IgD-negative memory B cell (primary cell): ENCODE measurements at regions not wholly inside any gene's neighbourhood (a gene's known extent, or its start where the extent isn't known, plus 50 kb on each side); places are given as distances from the start of the nearest gene placed in this dataset.

Source experiments
- H3K27ac Mint-ChIP-seq, 3 donors: one replicate each; pipeline ENCODE4 v1.8.0; 2020 to 2022; ENCODE audit warnings: mild to moderate bottlenecking in 3 of 3, mixed read lengths in 3 of 3, moderate library complexity in 1 of 3
- H3K27me3 Mint-ChIP-seq: one replicate; pipeline ENCODE4 v1.8.0; 2021; ENCODE audit warnings: mixed read lengths
- H3K36me3 Mint-ChIP-seq: one replicate; pipeline ENCODE4 v1.8.0; 2020; ENCODE audit warnings: mild to moderate bottlenecking, mixed read lengths
- H3K4me1 Mint-ChIP-seq, 3 donors: one replicate each; pipeline ENCODE4 v1.8.0; 2020 to 2022; ENCODE audit warnings: mixed read lengths in 3 of 3, mild to moderate bottlenecking in 1 of 3
- H3K4me3 Mint-ChIP-seq, 4 donors: one replicate each; pipeline ENCODE4 v1.8.0; 2020 to 2022; ENCODE audit warnings: mild to moderate bottlenecking in 4 of 4, mixed read lengths in 4 of 4, moderate library complexity in 3 of 4
- H3K9me3 Mint-ChIP-seq, 3 donors: one replicate each; pipeline ENCODE4 v1.8.0; 2020 to 2021; ENCODE audit warnings: mixed read lengths in 3 of 3, mild to moderate bottlenecking in 1 of 3

DNA sequence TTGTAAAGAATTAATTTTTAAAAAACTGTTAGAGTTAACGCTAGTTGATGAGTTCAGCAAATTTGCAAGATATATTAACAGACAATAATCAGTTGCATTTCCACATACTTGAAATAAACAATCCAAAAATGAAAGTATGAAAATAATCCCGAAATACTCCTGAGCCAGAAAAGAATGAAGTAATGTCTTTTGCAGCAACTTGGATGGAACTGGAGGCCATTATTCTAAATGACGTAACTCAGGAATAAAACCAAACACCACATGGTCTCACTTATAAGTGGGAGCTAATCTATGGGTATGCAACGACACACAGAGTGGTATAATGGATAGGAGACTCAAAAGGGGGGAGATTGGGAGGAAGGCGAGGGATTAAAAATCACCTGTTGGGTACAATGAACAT, 872.9 kb upstream of the GJE1 start:
- H3K27me3 Mint-ChIP-seq: no peaks in the 10 kb centered on the region
- H3K27ac Mint-ChIP-seq: no peak overlapping the region
- peaks cover 0 to 2% (median 0%) of the 10 kb centered on the region in 3 donors for H3K9me3 Mint-ChIP-seq
- no peaks in the 10 kb centered on the region for H3K4me1 Mint-ChIP-seq
- no peak overlapping the region for H3K4me3 Mint-ChIP-seq
- no peaks in the 10 kb centered on the region for H3K36me3 Mint-ChIP-seq

DNA sequence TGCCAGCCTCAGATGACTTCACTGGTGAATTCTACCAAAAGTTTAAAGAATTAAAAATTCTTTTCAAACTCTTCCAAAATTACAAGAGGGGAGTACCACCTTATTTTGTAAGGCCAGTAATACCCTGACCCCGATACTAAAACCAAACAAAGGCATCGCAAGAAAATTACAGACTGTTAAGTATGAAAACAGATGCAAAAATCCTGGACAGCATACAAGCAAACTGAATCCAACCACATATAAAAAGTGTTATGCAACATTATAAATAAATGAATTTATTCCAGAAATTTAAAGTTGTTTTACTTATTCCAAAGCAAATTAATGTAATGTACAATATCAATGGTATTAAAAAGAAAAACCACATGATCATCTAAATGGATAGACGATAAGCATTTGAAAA, 873.6 kb upstream of the GJE1 start:
- no peaks in the 10 kb centered on the region for H3K4me1 Mint-ChIP-seq

DNA sequence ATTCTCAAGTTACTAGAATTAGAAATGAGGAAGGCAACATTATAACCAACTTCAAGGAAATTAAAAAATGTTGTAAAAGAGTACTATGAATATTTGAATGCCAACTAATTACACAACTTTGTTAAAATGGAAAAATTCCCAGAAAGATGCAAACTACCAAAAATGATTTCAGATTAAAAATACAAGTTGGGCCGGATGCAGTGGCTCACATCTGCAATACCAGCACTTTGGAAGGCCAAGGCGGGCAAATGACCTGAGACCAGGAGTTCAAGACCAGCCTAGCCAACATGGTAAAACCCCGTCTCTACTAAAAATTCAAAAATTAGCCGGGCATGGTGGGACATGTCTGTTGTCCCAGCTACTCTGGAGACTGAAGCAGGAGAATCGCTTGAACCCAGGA, 874.2 kb upstream of the GJE1 start:
- no peaks in the 10 kb centered on the region for H3K36me3 Mint-ChIP-seq
- no peaks in the 10 kb centered on the region for H3K4me1 Mint-ChIP-seq
- H3K9me3 Mint-ChIP-seq: peaks cover 0 to 2% (median 0%) of the 10 kb centered on the region in 3 donors
- H3K27ac Mint-ChIP-seq: no peak overlapping the region
- no peaks in the 10 kb centered on the region for H3K27me3 Mint-ChIP-seq
- H3K4me3 Mint-ChIP-seq: no peak overlapping the region

More for the DNA sequence above, 873.6 kb upstream of the GJE1 start:
- peaks cover 0 to 2% (median 0%) of the 10 kb centered on the region in 3 donors for H3K9me3 Mint-ChIP-seq
- H3K4me3 Mint-ChIP-seq: no peak overlapping the region
- no peak overlapping the region for H3K27ac Mint-ChIP-seq
- no peaks in the 10 kb centered on the region for H3K36me3 Mint-ChIP-seq
- no peaks in the 10 kb centered on the region for H3K27me3 Mint-ChIP-seq

DNA sequence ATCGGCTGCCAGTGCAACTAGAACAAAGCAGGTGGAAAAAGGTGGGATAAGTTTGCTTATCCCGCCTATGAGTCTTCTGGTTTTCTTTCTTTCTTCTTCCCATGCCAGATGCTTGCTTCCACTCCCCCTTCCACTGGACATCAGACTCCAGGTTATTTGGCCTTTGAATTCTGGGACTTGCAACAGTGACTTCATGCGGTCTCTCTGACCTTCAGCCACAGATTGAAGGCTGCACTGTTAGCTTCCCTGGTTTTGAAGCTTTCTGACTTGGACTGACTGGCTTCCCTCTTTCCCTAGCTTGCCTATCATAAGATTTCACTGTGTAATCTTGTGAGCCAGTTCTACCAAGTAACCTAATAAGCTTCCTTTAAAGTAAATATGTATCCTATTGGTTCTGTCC, 878.4 kb upstream of the GJE1 start:
- peaks cover 0 to 3% (median 3%) of the 10 kb centered on the region in 3 donors for H3K4me1 Mint-ChIP-seq
- H3K9me3 Mint-ChIP-seq: peaks cover 0 to 2% (median 0%) of the 10 kb centered on the region in 3 donors
- no peaks in the 10 kb centered on the region for H3K27me3 Mint-ChIP-seq
- H3K4me3 Mint-ChIP-seq: no peak overlapping the region
- no peaks in the 10 kb centered on the region for H3K36me3 Mint-ChIP-seq
- no peak overlapping the region for H3K27ac Mint-ChIP-seq

DNA sequence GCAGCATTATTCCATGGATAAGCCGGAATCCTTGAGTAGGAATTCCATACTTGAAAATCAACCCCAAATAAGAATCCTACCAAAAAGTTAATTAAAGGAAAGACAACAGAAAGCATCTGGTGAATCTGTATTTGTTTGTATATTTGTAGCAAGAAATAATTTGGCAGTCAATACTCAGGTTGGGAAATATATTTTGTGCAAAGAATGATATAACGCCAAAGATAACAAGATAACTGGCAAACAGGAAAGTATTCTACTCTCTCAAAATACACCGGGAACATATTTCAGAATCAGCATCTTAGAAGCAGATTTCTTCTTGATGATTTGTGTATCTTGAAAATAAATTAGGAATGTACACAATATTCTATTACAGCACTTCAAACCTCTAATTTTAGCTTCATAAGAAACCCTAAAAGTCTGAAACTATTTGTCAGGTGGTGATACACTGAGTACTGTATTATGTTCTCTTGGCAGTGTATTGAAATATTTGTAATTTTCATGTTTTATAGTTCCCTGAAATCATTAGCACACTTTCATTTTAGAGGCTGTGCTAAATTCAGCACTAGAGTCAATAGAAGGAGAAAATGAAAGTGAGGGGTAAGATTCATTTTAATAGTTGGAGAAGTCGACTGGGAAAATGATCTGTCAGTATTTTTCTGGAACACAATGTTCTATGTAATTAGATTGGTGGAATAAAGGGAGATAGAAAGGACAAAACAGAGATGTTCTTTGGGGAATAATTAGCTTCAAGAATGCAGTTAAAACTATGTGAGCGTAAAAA, 879.7 kb upstream of the GJE1 start:
- Mint-ChIP-seq H3K4me3 (peak overlapping the region in 1 of 4 donors; percentile 7), H3K4me1 (peaks cover 0 to 5% (median 3%) of the 10 kb centered on the region in 3 donors)

DNA sequence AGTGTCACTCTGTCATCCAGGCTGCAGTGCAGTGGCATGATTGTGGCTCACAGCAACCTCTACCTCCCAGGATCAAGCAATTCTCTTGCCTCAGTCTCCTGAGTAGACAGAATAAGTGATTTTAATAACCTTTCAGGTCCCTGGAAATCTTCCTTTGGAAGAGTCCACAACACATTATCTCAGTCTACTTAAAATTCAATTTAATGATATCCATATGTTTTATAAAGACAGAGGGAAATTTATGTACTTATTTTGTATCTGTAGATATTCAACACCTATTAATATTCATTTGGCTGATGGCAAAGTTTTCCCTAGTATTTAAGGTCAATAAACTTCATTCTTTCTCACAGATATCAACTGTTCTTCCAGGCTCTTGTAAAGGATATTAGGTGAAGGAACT, 881.4 kb upstream of the GJE1 start:
- H3K27ac Mint-ChIP-seq: no peak overlapping the region
- no peak overlapping the region for H3K4me3 Mint-ChIP-seq
- peaks cover 0 to 5% (median 3%) of the 10 kb centered on the region in 3 donors for H3K4me1 Mint-ChIP-seq
- H3K36me3 Mint-ChIP-seq: no peaks in the 10 kb centered on the region
- H3K27me3 Mint-ChIP-seq: no peaks in the 10 kb centered on the region
- H3K9me3 Mint-ChIP-seq: no peaks in the 10 kb centered on the region

More for the DNA sequence above, 879.7 kb upstream of the GJE1 start:
- no peak overlapping the region for H3K27ac Mint-ChIP-seq
- H3K36me3 Mint-ChIP-seq: no peaks in the 10 kb centered on the region
- no peaks in the 10 kb centered on the region for H3K27me3 Mint-ChIP-seq
- peaks cover 0 to 2% (median 0%) of the 10 kb centered on the region in 3 donors for H3K9me3 Mint-ChIP-seq

DNA sequence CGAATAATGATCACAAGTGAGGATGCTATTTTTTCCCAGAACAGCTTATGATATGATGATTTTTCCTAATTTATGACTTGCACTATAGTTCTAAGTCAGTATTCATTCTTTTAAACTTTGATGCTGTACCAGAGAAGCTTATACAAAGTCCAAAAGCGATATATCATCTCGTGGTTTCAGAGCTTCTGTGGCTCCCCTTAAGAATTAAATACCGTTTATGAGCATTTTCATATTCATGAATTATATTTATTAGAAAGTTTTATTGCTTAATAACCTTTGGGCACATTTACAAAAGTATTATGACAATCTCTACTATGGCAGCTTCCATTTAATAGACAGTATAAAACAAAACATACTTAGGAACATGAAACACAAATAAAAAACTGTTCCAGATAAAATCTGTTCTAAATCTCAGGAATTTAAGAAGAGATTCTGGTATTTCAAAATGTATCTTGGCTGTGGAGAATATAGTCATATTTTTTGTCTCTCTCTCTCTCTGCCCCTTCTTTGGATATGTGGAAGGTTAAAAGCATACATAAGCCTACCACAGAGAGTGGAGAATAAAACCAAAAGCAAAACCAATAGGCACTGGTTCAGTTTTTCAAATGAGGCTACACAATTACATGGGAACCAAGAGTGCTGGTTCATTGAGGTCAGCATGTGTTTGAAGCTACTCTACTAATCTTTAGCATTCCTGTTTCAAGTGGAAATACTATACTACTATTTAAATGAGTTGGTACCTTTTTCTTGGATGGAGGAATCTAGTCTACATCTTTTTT, 884.5 kb upstream of the GJE1 start:
- H3K27me3 Mint-ChIP-seq: no peaks in the 10 kb centered on the region
- H3K36me3 Mint-ChIP-seq: no peaks in the 10 kb centered on the region
- H3K9me3 Mint-ChIP-seq: no peaks in the 10 kb centered on the region
- H3K4me3 Mint-ChIP-seq: no peak overlapping the region
- no peak overlapping the region for H3K27ac Mint-ChIP-seq
- H3K4me1 Mint-ChIP-seq: peaks cover 0 to 3% (median under 1%) of the 10 kb centered on the region in 3 donors

DNA sequence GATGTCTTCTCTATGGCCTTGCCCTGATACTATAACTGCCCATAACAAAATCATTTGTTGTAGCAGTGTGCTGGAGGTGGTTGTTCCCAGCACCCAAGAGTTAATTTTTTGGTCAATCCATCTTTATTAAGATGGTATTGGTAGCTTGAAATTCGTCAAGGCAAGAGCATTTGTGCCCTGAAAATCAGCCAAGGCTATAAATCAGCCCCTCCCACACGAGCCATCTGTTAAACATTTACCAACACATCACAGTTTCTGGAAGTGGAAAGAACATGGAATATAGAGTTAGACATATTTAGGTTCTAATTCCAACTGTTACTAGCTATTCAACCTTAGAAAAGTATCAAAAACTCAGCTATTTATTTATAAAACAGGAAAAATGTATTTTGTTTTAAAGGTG, 888.4 kb upstream of the GJE1 start:
- Mint-ChIP-seq H3K4me3 (no peak overlapping the region), H3K4me1 (peaks cover 0 to 3% (median 0%) of the 10 kb centered on the region in 3 donors), H3K27ac (no peak overlapping the region), H3K27me3 (no peaks in the 10 kb centered on the region), H3K36me3 (no peaks in the 10 kb centered on the region), H3K9me3 (no peaks in the 10 kb centered on the region)

DNA sequence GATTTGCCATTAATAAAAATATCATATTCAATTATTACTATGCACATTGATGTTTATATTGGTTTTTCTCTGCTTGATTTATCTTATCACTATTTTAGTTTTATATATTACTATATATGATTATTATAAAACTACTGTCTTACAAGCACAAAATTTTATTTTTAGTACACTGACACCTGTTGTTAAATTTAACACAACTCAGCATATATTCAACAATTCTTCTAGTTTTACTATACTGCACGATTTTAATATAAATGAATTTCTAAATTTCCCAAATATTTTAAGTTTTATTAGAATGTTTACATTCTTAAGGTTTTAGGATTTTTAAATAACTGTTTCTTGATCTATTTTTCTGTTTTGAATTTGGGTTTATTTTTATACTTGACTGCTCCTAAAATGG, 889.8 kb upstream of the GJE1 start:
- Mint-ChIP-seq H3K4me1 (no peaks in the 10 kb centered on the region), H3K27me3 (no peaks in the 10 kb centered on the region), H3K9me3 (no peaks in the 10 kb centered on the region), H3K36me3 (no peaks in the 10 kb centered on the region), H3K27ac (no peak overlapping the region), H3K4me3 (no peak overlapping the region)

DNA sequence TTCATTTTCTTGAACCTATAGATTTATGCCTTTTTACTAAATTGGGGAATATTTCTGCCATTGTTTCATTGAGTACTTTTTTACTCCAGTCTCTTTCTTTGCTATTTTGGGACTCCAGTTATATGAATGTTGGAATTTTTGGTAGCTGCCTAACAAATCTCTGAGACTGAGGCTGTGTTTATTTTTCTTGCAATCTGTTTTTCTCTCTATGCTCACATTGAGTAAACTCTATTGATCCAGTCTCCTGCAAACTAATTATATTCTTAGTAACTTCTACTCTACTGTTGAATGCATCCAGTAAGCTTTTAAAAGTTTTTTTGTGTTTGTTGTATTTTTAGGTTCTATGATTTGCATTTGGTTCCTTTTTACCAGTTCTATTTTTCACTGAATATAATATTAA, 903.4 kb upstream of the GJE1 start:
- H3K4me3 Mint-ChIP-seq: no peak overlapping the region
- peaks cover 5% of the 10 kb centered on the region for H3K27me3 Mint-ChIP-seq
- H3K36me3 Mint-ChIP-seq: no peaks in the 10 kb centered on the region
- no peak overlapping the region for H3K27ac Mint-ChIP-seq
- H3K4me1 Mint-ChIP-seq: no peaks in the 10 kb centered on the region
- H3K9me3 Mint-ChIP-seq: peaks cover 1 to 7% (median 3%) of the 10 kb centered on the region in 3 donors

DNA sequence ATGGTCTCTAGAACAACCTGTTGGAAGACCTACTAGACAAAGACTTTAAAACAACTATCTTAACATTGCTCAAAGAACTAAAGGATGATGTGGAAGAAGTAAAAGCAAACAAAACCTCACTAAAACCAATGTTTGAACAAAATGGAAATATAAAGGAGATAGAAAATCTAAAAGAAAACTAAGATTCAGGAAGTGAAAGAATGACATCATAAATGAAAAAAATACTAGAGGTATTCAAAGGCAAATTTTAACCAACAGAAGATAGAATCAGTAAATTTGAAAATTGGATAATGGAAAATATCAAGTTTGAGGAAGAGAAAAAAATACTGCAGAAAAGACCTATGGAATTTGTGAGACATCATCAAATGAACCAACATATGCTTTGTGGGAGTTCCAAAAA, 914.1 kb upstream of the GJE1 start:
- Mint-ChIP-seq H3K4me1 (peaks cover 0 to 2% (median 0%) of the 10 kb centered on the region in 3 donors), H3K4me3 (peak overlapping the region in 2 of 4 donors; percentile 39), H3K27ac (no peak overlapping the region), H3K9me3 (peaks cover 2 to 16% (median 4%) of the 10 kb centered on the region in 3 donors), H3K27me3 (no peaks in the 10 kb centered on the region), H3K36me3 (no peaks in the 10 kb centered on the region)

DNA sequence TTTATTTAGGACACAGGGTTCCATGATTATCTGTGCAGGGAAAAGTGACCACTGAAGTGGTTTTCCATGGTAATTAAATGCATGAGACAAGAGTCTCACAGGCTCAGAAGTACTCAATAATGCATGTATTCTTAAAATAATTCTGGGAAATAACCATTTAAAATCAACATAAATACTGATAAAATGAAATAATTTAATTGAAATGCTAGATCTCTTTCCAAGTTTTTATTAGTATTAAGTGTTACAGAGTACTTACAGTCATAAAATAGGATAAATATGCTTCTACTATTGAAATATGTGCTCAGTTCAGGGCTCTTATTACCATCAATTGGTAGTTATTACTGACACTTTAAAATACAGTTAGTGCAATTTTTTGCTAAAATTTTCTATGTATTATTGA, 916.0 kb upstream of the GJE1 start:
- Mint-ChIP-seq H3K9me3 (peaks cover 2 to 14% (median 4%) of the 10 kb centered on the region in 3 donors), H3K36me3 (no peaks in the 10 kb centered on the region), H3K27ac (no peak overlapping the region), H3K27me3 (peaks cover 1% of the 10 kb centered on the region), H3K4me1 (peaks cover 0 to 2% (median 0%) of the 10 kb centered on the region in 3 donors), H3K4me3 (no peak overlapping the region)

DNA sequence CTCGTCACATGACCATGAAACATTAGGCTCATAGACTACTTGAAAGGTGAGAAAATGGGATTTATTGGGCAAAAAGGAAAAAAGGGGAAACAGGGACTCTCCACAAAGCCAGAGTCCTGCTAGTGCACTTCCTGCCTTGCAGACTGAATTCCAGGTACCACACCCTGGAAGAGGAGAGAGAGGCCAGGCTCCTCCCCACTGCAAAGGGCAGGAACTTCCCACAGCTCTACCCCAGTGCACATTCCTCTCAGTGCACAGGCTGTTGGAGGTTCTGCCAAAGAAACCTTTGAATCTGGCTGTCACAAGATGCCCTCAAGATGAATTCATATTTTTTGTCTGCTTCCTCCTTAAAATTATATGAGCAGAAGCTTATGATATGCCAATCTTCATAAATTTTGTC, 920.4 kb upstream of the GJE1 start:
- no peaks in the 10 kb centered on the region for H3K36me3 Mint-ChIP-seq
- H3K27ac Mint-ChIP-seq: no peak overlapping the region
- H3K4me3 Mint-ChIP-seq: no peak overlapping the region
- peaks cover 0 to 2% (median under 1%) of the 10 kb centered on the region in 3 donors for H3K9me3 Mint-ChIP-seq
- peaks cover 1% of the 10 kb centered on the region for H3K27me3 Mint-ChIP-seq
- H3K4me1 Mint-ChIP-seq: no peaks in the 10 kb centered on the region

DNA sequence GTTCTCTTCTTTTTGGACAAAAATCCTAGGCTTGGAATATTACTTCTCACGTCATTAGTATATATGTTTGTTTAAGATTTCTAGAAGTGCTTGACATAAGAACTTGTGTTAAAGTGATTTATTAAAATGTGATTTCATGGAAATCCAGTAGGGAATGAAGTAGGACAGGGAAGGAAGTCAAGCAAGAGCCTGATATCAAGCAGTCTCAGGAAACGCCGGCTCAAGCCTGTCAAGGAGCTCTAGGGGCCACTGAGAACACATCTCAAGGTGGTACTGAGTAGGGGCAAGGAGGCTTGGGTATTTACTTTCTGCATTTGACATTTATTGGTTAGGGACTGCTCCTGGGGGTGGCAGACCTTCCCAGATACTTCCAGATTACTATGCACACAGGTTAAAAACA, 920.9 kb upstream of the GJE1 start:
- Mint-ChIP-seq H3K4me3 (no peak overlapping the region), H3K9me3 (no peaks in the 10 kb centered on the region), H3K36me3 (no peaks in the 10 kb centered on the region), H3K4me1 (no peaks in the 10 kb centered on the region), H3K27ac (no peak overlapping the region), H3K27me3 (peaks cover 1% of the 10 kb centered on the region)

DNA sequence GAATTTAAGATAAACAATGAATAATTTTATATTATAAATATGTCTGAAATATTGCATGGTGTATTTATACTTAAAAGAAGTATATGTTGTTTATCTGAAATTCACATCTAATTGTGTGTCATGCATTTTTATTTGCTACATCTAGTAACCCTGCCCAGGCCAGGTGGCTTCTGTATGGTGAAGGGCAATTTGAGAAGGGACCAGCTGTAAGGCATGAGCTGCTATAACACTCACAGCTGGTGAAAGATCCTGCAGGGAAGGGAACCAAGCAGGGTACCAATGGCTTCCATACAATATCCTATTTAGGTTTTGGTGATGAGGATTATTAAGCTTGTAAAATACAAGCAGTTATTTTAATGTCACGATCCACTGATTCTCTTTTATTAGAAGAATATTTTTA, 921.8 kb upstream of the GJE1 start:
- H3K27ac Mint-ChIP-seq: no peak overlapping the region

More for the DNA sequence above, 921.8 kb upstream of the GJE1 start:
- H3K9me3 Mint-ChIP-seq: no peaks in the 10 kb centered on the region
- H3K4me1 Mint-ChIP-seq: no peaks in the 10 kb centered on the region
- H3K4me3 Mint-ChIP-seq: no peak overlapping the region
- no peaks in the 10 kb centered on the region for H3K36me3 Mint-ChIP-seq
- H3K27me3 Mint-ChIP-seq: peaks cover 1% of the 10 kb centered on the region
